ENCODE measurements at regions not wholly inside any gene's neighbourhood (a gene's known extent, or its start where the extent isn't known, plus 50 kb on each side); places are given as distances from the start of the nearest gene placed in this dataset.

- H3K27ac ChIP-seq (ENCODE audit: low read depth in 2 of 2, low read length in 2 of 2), result no peak overlapping the region
- no peak for TF ChIP-seq CTCF (IDR thresholded peaks at IDR 0.05; ENCODE audit: borderline replicate concordance, extremely low read depth, insufficient read depth)
- H3K36me3 ChIP-seq (ENCODE audit: control insufficient read depth in 2 of 3, insufficient read depth in 3 of 3, low read length in 3 of 3), result no peaks in the 10 kb centered on the region
- H3K4me1 ChIP-seq (ENCODE audit: control insufficient read depth in 2 of 3, insufficient read depth in 2 of 3, low read depth in 1 of 3, low read length in 3 of 3), result no peaks in the 10 kb centered on the region
- no peak overlapping the region for H3K9ac ChIP-seq (ENCODE audit: low read length in 3 of 3)
- no peaks in the 10 kb centered on the region for H3K27me3 ChIP-seq (ENCODE audit: control insufficient read depth, insufficient read depth, low read length)
- H3K4me3 ChIP-seq (ENCODE audit: low read length in 3 of 3), result no peak overlapping the region
- DNase-seq (no peak), FAIRE-seq (no peak)
- no peaks in the 10 kb centered on the region for H3K9me3 ChIP-seq (ENCODE audit: control insufficient read depth in 2 of 3, insufficient read depth in 1 of 3, low read length in 3 of 3)
- intact Hi-C loops (cut with DNase I), result no loop called here
Observed at GRCh38 chr18:50451100-50451842, 76.4 kb downstream of the SKA1 start.

DNA sequence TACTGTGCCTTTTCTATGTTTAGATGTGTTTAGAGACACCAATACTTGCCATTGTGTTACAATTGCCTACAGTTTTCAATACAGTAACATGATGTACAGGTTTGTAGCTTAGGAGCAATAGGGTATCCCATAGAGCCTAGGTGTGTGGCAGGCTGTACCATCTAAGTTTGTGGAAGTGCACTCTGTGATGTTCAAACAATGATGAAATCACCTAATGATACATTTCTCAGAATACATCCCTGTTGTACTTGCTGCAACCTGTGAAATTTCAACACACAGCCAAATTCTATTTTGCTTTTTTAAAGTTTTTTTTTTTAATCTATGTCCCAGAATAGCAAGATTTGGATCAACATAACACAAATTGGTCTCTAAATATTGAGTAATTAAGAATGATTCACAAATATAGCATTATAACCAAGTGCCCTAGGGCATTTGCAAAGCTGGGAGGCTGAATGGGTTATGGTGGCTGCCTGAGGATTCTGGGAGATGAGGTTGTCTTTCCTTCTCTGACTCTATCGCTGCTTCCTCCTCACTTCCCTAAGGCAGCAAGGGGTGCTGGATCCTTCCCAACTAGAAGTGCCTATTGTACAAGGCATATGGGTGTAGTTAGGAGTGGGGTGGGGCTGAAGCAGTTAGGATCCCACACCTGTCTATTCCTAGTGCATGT, 78.3 kb downstream of the SKA1 start:
- H3K9me3 ChIP-seq (ENCODE audit: control insufficient read depth in 2 of 3, insufficient read depth in 1 of 3, low read length in 3 of 3), result no peaks in the 10 kb centered on the region

GRCh38 chr18:50453732-50454131, 78.9 kb downstream of the SKA1 start:
- Histone ChIP-seq H3K36me3 (ENCODE audit: control insufficient read depth in 2 of 3, insufficient read depth in 3 of 3, low read length in 3 of 3) (no peaks in the 10 kb centered on the region), H3K27me3 (ENCODE audit: control insufficient read depth, insufficient read depth, low read length) (no peaks in the 10 kb centered on the region), H3K9me3 (ENCODE audit: control insufficient read depth in 2 of 3, insufficient read depth in 1 of 3, low read length in 3 of 3) (no peaks in the 10 kb centered on the region), H3K4me3 (ENCODE audit: low read length in 3 of 3) (no peak overlapping the region), H3K27ac (ENCODE audit: low read depth in 2 of 2, low read length in 2 of 2) (no peak overlapping the region), H3K9ac (ENCODE audit: low read length in 3 of 3) (no peak overlapping the region), H3K4me1 (ENCODE audit: control insufficient read depth in 2 of 3, insufficient read depth in 2 of 3, low read depth in 1 of 3, low read length in 3 of 3) (peaks cover 0 to 2% (median 0%) of the 10 kb centered on the region in 3 donors)
- intact Hi-C loops (cut with DNase I), result no loop called here
- no peak for DNase-seq
- no peak for FAIRE-seq
- no peak for TF ChIP-seq CTCF (IDR thresholded peaks at IDR 0.05; ENCODE audit: borderline replicate concordance, extremely low read depth, insufficient read depth)

More for the DNA sequence above, 78.3 kb downstream of the SKA1 start:
- Histone ChIP-seq H3K4me1 (ENCODE audit: control insufficient read depth in 2 of 3, insufficient read depth in 2 of 3, low read depth in 1 of 3, low read length in 3 of 3) (no peaks in the 10 kb centered on the region), H3K9ac (ENCODE audit: low read length in 3 of 3) (no peak overlapping the region), H3K27ac (ENCODE audit: low read depth in 2 of 2, low read length in 2 of 2) (no peak overlapping the region), H3K36me3 (ENCODE audit: control insufficient read depth in 2 of 3, insufficient read depth in 3 of 3, low read length in 3 of 3) (no peaks in the 10 kb centered on the region), H3K4me3 (ENCODE audit: low read length in 3 of 3) (no peak overlapping the region), H3K27me3 (ENCODE audit: control insufficient read depth, insufficient read depth, low read length) (no peaks in the 10 kb centered on the region)
- intact Hi-C loops (cut with DNase I), result no loop called here
- DNase-seq (no peak), FAIRE-seq (no peak)
- no peak for TF ChIP-seq CTCF (IDR thresholded peaks at IDR 0.05; ENCODE audit: borderline replicate concordance, extremely low read depth, insufficient read depth)

All from kidney (tissue), 13 donors.